ENCODE measurements at regions not wholly inside any gene's neighbourhood (a gene's known extent, or its start where the extent isn't known, plus 50 kb on each side); places are given as distances from the start of the nearest gene placed in this dataset.

- TF ChIP-seq EP300 (IDR thresholded peaks at IDR 0.05; ENCODE audit: low read depth), result no peak
- no peak for TF ChIP-seq CTCF (IDR thresholded peaks at IDR 0.05)
- no peak for TF ChIP-seq POLR2A (IDR thresholded peaks at IDR 0.05)
- no peak for TF ChIP-seq POLR2AphosphoS5 (IDR thresholded peaks at IDR 0.05)
These were observed 75.1 kb upstream of the PRKG1 start for GRCh38 chr10:50999163-50999562.
